PC-9 (cell line): ENCODE measurements at regions not wholly inside any gene's neighbourhood (a gene's known extent, or its start where the extent isn't known, plus 50 kb on each side); places are given as distances from the start of the nearest gene placed in this dataset.
A peak's percentile ranks its signal among the peaks of the same experiment; 100 is the strongest.

Source experiments
- BruUV-seq: library from RNA; stranded (reverse); fragments of 400-500 nt; replicated peaks from 2 replicates; lab custom pipeline; 2021; lab: Mats Ljungman, UMichigan
- CTCF ChIA-PET: fragments of 300-600 bp; sonication (Branson Sonifier 250); formaldehyde crosslinking; loops from one replicate; lab custom pipeline; 2022; ENCODE audit warnings: antibody characterized with exemption; lab: Charles Lee
- POLR2A ChIA-PET: fragments of 300-600 bp; sonication (Branson Sonifier 250); formaldehyde crosslinking; loops from one replicate; lab custom pipeline; 2022; ENCODE audit warnings: antibody characterized with exemption; ENCODE audit not compliant: unreplicated experiment; lab: Charles Lee
- DNase-seq, 2 experiments: peaks; one replicate each; pipeline versions ENCODE4 v3.0.0 to v3.0.0-alpha.2; 2015 to 2022; ENCODE audit warnings: mixed read lengths in 1 of 2
- H2AFZ ChIP-seq: fragments of 200-600 bp; sonication (generic); 2 replicates; pipeline ENCODE4 v1.8.1; 2017; ENCODE audit warnings: antibody characterized with exemption
- H3F3A ChIP-seq: fragments of 200-600 bp; sonication (generic); 2 replicates; pipeline ENCODE4 v1.8.1; 2017; ENCODE audit warnings: antibody characterized with exemption, mild to moderate bottlenecking, low read depth; ENCODE audit not compliant: insufficient read depth
- H3K27ac ChIP-seq: fragments of 200-600 bp; sonication (generic); 2 replicates; pipeline ENCODE4 v1.6.1; 2016; ENCODE audit warnings: mixed run types
- H3K27me3 ChIP-seq: fragments of 200-600 bp; sonication (generic); 2 replicates; pipeline ENCODE4 v1.6.1; 2016; ENCODE audit warnings: low read depth, mixed run types; ENCODE audit not compliant: insufficient read depth
- H3K36me3 ChIP-seq: fragments of 200-600 bp; sonication (generic); 2 replicates; pipeline ENCODE4 v1.6.1; 2016; ENCODE audit warnings: low read depth, mixed run types
- H3K4me1 ChIP-seq: fragments of 200-600 bp; sonication (generic); replicated peaks from 2 replicates; pipeline ENCODE4 v1.6.1; 2016; ENCODE audit warnings: mixed run types; ENCODE audit not compliant: insufficient read depth
- H3K4me2 ChIP-seq: fragments of 200-600 bp; sonication (generic); 2 replicates; pipeline ENCODE4 v1.6.1; 2017; ENCODE audit warnings: mixed run types
- H3K4me3 ChIP-seq: fragments of 200-600 bp; sonication (generic); 2 replicates; pipeline ENCODE4 v1.6.1; 2016; ENCODE audit warnings: mixed run types
- H3K79me2 ChIP-seq: fragments of 200-600 bp; sonication (generic); 2 replicates; pipeline ENCODE4 v1.6.1; 2017; ENCODE audit warnings: low read depth, mixed run types
- H3K9me2 ChIP-seq: fragments of 200-600 bp; sonication (generic); 2 replicates; pipeline ENCODE4 v1.8.1; 2017; ENCODE audit warnings: mild to moderate bottlenecking; ENCODE audit not compliant: insufficient read depth
- H3K9me3 ChIP-seq: fragments of 200-600 bp; sonication (generic); 2 replicates; pipeline ENCODE4 v1.8.1; 2016; ENCODE audit warnings: low read depth; ENCODE audit not compliant: insufficient read depth
- H4K20me1 ChIP-seq: fragments of 200-600 bp; sonication (generic); 2 replicates; pipeline ENCODE4 v1.8.1; 2017; ENCODE audit not compliant: insufficient read depth
- CTCF ChIP-seq: fragments of 200-600 bp; sonication (generic); conservative IDR thresholded peaks from 2 replicates; pipeline ENCODE4 v1.6.1; 2017; ENCODE audit warnings: mixed run types, antibody characterized with exemption, mild to moderate bottlenecking, moderate library complexity
- EZH2 ChIP-seq: fragments of 200-600 bp; sonication (generic); IDR thresholded peaks from 2 replicates; pipeline ENCODE4 v1.8.0; 2017; ENCODE audit warnings: antibody characterized with exemption, low read depth
- intact Hi-C: fragments of 100-400 bp; cut with micrococcal nuclease; formaldehyde crosslinking; loops from one replicate; pipeline ENCODE4 v1.10.0; 2022; ENCODE audit not compliant: unreplicated experiment

GRCh38 chr22:22396741-22397291, 111.7 kb downstream of the ZNF280B start:
- ChIA-PET CTCF (no interaction called here), POLR2A (no interaction called here)
- H3K4me1 ChIP-seq: peaks cover 9% of the 10 kb centered on the region
- H3K79me2 ChIP-seq: no peaks in the 10 kb centered on the region
- no peaks in the 10 kb centered on the region for H3K36me3 ChIP-seq
- no TSS peak for BruUV-seq
- DNase-seq: no peak
- TF ChIP-seq CTCF (no peak), EZH2 (no peak)
- H3K27me3 ChIP-seq: 0 out of 2 replicates have a peak, but pooled peaks cover 6% of the 10 kb centered on the region
- H3K9me3 ChIP-seq: no peaks in the 10 kb centered on the region
- H3F3A ChIP-seq: peaks cover 6% of the 10 kb centered on the region; the same call in 1 of the 2 replicates
- peak overlapping the region; percentile 29 for H3K4me2 ChIP-seq
- no peaks in the 10 kb centered on the region for H3K9me2 ChIP-seq
- intact Hi-C loops: loop anchor here (1.0 kb wide), 1 partner anchor 48 kb away; no protein-coding TSS in a partner anchor
- no peak overlapping the region for H2AFZ ChIP-seq
- no peak overlapping the region for H3K27ac ChIP-seq
- H3K4me3 ChIP-seq: no peak overlapping the region
- H4K20me1 ChIP-seq: no peaks in the 10 kb centered on the region

DNA sequence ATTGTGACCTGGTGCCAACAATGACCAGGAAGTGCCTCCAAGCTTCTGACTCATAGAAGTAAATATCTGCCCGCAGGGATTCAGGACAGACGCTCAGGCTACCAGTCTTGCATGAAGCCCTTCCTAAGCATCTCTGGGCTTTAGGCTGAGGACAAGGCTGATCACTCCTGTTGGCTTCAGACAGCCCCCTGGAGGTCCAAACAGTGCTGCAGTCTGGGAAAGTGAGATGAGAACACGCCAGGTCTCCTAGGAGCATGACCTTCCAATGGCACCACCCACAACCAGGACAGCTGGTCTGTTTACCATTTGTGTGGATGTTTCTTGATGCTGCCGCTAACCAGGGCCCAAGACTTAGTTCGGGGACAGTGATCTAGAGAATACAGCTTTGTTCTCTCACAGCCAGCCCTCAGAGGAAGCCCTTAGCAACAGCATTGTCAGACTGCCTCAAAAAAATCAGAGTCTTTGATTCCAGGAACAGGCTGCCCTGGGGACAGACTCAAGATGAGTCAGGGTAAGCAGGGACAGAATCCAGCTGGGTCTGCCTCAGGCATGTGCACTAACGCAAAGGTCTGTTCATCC, 111.2 kb downstream of the ZNF280B start:
- Histone ChIP-seq H3K79me2 (no peaks in the 10 kb centered on the region), H3K4me2 (peak overlapping the region; percentile 29), H3K27me3 (0 out of 2 replicates have a peak, but pooled peaks cover 6% of the 10 kb centered on the region), H4K20me1 (no peaks in the 10 kb centered on the region), H3K36me3 (no peaks in the 10 kb centered on the region), H3K9me3 (no peaks in the 10 kb centered on the region), H3K4me1 (peaks cover 9% of the 10 kb centered on the region), H3K4me3 (no peak overlapping the region), H2AFZ (no peak overlapping the region), H3K27ac (no peak overlapping the region), H3F3A (peaks cover 6% of the 10 kb centered on the region; the same call in 1 of the 2 replicates), H3K9me2 (no peaks in the 10 kb centered on the region)
- no peak for TF ChIP-seq CTCF
- TF ChIP-seq EZH2: no peak
- BruUV-seq: no TSS peak
- intact Hi-C loops: loop anchor here (1.0 kb wide), 1 partner anchor 48 kb away; no protein-coding TSS in a partner anchor
- DNase-seq: peak; percentile 49 to 72
- POLR2A ChIA-PET: interaction anchor here (0.6 kb wide), 1 partner anchor 10 kb away, joined by 7 read pairs; no protein-coding TSS in a partner anchor
- CTCF ChIA-PET: no interaction called here

DNA sequence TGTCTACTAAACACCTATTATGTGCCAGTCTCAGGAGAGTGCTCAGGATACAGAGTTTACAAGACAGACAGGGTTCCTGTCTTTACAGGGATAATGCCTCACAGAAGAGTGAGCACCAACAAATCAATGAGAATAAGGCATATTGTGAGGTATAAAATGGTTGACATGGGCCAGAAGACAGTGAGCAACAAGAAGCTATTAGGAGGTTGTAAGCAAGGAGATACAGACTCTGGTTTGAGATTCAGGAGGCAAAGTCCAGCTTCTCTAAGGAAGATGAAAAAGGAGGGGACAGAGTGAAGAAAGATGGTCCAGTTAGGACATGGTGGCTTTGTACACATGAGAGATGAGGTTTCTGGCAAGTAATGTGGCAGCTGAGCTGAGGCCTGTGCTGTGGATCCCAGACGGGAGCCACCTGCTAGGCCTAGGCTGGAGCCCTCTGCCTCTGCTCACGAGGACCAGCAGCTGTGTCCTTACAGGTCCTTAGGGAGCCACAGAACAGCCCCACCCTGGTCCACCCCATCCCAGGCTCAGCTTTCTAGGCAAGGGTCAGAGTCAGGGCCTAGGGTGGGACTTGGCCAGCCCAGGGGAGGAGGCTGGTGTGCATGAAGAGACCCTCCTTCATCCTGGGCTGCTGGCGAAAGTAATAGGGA, 110.5 kb downstream of the ZNF280B start:
- ChIA-PET CTCF (interaction anchor here (0.6 kb wide), 1 partner anchor 49 kb away, joined by 3 read pairs; no protein-coding TSS in a partner anchor), POLR2A (interaction anchor here (0.6 kb wide), 1 partner anchor 10 kb away, joined by 7 read pairs; no protein-coding TSS in a partner anchor)
- Histone ChIP-seq H3K4me3 (no peak overlapping the region), H4K20me1 (no peaks in the 10 kb centered on the region), H2AFZ (no peak overlapping the region), H3K4me1 (peaks cover 9% of the 10 kb centered on the region), H3K27ac (no peak overlapping the region), H3K27me3 (0 out of 2 replicates have a peak, but pooled peaks cover 6% of the 10 kb centered on the region), H3K9me3 (no peaks in the 10 kb centered on the region), H3K36me3 (no peaks in the 10 kb centered on the region), H3K4me2 (peak overlapping the region; percentile 29; the same call in 1 of the 2 replicates), H3K79me2 (no peaks in the 10 kb centered on the region), H3K9me2 (no peaks in the 10 kb centered on the region), H3F3A (peaks cover 6% of the 10 kb centered on the region; the same call in 1 of the 2 replicates)
- intact Hi-C loops: loop anchor here (1.0 kb wide), 1 partner anchor 49 kb away; no protein-coding TSS in a partner anchor
- no peak for TF ChIP-seq EZH2
- no peak for TF ChIP-seq CTCF
- no peak for DNase-seq
- BruUV-seq: no TSS peak
